GM21360 (cell line): ENCODE measurements at regions not wholly inside any gene's neighbourhood (a gene's known extent, or its start where the extent isn't known, plus 50 kb on each side); places are given as distances from the start of the nearest gene placed in this dataset.

Source experiments
- ATAC-seq: cut with Tn5 transposase; IDR thresholded peaks from one replicate; pipeline ENCODE4 v1.9.1; 2021; ENCODE audit warnings: mild to moderate bottlenecking, moderate library complexity; ENCODE audit not compliant: unreplicated experiment

DNA sequence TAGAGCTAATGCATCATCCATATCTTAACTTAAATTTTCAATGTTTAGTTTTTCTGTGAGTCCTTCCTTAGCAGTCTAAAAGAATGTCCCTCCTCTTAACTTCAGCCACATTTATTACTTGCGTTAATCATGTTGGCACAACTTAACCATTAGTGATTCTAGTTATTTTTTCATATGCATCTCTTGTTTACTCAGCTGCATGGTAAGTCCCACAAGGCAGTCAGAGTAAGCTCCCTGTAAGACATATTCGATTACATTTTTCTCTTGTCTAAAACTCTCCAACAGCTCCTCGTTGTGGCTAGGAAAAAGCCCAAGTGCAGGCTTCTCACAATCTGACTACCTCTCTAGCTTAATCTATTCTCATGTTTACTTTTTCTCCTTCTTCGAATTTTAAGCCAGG lies 2045.3 kb upstream of the PIK3C3 start:
- ATAC-seq, result no peak

DNA sequence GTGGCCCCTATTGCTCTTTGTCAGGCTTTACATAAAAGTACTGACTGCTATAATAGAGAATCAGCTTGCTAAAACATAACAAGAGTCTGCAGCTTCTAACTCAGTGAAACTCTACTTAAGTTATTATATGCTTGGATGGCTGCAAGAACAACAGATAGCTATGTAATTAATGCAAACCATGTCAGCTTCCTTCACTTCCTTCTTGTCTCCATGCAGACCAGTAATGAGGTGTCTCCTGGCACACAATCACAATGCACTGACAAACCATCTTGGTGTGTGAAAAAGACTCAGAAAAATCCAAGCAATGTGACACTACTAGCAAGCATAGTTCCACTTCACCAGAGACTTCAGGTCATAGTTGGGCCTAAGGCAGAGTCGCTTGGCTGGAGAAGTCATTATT lies 2068.9 kb upstream of the PIK3C3 start:
- ATAC-seq, result no peak

DNA sequence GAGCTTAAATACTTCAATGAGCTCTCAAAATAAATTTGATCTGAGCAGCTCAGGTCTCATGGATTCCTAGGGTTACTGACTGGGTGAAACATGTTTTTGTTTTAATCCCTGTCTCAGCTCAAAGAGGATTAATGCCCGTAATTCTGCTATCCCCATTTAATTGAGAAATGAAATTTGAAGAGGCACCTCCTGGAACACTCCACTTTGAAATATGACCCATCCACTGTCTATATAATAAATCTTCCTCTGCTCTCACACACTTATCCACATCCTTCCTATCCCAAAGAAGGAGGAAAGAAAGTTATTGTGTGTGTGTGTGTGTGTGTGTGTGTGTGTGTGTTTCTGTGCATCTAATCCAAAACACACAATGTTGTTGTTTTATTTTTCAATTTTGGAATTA lies 2082.4 kb upstream of the PIK3C3 start:
- no peak for ATAC-seq

DNA sequence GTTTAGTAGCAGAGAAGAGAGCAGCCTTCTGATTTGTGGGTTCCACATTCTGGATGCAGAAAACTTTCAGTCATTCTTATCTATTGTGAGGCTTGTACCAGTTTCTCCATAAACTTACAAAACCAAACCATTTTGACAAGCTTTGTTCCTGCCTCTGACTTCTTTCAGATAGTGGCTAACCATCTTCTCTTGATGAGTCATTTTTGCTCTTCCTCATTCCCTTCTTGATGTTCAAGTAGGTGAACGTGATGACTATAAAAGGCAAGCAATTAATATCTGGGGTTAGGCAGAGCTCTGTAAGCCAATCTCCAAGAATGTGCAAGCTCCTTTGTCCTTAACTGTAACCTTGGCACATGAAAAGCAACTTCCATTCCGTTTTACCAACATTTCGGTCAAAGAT lies 2083.1 kb upstream of the PIK3C3 start:
- ATAC-seq, result no peak

DNA sequence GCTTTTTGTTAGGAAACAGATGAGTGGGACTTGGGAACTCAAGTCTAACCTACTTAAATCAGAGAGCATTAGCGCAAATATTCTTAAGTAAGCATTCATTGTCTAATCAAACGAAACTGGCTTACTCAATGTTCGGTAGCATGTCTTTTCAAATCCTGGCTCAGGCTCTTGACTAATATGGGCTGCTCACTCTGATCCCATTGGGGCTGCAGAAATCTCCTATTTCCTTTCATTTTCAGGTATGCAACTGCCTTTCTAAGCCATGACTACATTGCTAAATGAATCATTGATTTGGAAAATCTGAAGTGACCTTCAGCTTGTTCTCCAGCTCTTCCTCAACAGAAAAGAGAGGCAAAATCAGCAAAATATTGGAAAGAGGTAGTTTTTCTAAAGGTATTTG lies 2084.4 kb upstream of the PIK3C3 start:
- no peak for ATAC-seq

DNA sequence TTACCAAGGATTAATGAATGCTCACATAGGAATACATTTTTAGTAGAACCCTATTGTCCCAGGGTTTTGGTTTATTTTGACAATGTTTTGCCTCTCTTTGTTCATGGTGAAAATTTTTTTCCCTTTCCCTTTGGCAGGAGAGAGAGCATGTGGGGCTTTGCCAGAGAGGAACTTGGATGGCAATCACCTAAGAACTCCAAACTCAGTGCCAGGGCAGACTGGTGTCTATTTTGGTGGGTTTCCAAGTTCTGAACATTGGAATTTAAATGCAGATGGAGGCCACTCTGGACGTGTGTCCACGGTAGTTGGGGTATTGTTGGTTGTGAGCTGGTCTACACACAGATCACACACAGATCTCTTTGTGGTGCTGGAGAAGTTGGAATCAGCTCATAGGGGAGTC lies 2091.1 kb upstream of the PIK3C3 start:
- ATAC-seq, result no peak

DNA sequence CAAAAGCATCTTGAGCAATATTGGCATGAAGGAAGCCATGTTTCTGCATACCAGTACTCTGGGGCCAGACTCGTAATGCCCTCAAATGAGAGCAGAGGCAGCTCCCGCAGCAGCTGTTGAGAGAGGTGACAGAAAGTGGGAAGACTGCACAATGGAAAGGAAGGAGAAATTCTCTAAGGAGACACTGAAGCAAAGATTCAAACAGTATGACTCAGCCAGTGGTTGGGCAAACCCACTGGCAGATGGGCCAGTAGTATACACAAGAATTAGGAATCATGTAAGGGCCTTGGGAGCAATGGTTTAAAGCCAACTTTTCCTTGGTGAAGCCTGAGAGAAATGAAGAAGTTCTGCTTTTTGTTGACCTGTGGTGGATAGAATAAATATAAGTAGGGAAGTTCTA lies 2092.7 kb upstream of the PIK3C3 start:
- ATAC-seq, result no peak

DNA sequence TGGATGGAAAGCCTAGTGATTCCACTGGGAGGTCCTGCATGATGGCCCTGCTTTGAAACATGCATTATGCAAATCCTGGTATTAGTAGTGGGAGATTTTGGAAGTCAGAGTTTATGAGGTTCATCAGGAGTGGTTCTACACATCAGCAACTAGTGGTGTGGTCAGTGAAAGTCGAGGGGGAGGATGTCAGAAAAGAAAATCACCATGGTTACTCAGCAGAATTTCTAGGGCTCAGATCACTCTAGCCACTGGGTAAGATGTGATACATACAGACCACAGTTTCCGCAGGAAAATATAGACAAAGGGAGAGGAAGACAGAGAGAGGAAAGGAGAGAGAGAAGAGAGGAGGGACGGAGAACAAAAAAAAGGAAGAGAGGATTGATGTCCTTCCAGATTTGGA lies 2100.7 kb upstream of the PIK3C3 start:
- ATAC-seq, result no peak

DNA sequence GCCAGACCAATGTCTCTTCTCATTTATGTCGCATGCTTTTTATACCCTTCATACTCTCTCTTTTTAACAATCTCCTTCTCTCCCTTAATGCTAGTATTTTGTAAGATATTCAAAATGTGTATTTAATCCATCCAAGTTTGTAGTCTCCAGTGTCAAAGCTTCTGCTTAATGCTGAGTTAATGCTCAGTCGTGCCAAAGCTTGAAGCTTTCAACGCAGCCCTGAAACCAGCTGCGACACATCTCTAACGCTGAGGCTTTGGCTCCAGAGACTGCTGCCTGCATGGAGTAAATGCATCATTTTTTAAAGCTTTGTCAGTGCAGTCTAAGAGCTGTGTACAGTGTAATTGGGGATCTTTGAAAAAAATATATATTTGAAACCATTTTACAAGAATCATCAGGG lies 2108.8 kb upstream of the PIK3C3 start:
- no peak for ATAC-seq

DNA sequence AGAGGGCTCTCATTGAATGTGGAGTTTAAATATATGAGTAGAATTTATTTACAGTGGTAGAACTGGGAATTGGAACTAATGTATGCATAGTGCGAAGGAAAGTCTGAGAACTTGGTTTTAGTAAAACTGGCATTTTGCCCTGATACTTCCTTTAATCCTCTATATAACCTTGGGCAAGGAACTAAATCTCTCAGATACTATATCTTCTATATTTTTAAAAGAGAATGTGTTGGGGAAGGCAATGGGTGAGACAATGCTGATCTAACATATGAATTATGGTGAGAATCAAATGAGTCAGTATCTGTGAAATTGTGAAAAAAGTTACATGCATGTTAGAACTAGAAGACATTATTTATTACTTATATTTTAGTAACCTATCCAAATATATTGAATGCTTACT lies 2109.4 kb upstream of the PIK3C3 start:
- no peak for ATAC-seq

DNA sequence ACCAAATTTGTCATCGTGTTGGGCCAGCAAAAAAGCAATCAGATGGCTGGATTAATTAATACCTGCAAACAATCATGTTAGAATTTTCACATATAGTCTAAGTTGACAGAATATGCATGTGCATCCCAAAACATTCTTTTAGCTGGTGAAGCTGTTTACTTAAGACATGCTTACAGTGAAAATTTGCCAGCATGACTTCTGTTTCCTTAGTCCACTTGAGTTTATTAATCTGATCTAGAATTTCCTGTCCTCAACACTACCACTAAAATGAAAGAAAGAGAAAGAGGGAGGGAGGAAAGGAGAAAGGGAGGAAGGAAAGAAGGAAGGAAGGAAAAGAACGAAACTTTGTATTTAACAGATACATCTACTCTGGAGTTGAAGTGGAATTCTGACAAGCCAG lies 2109.9 kb upstream of the PIK3C3 start:
- ATAC-seq, result no peak

DNA sequence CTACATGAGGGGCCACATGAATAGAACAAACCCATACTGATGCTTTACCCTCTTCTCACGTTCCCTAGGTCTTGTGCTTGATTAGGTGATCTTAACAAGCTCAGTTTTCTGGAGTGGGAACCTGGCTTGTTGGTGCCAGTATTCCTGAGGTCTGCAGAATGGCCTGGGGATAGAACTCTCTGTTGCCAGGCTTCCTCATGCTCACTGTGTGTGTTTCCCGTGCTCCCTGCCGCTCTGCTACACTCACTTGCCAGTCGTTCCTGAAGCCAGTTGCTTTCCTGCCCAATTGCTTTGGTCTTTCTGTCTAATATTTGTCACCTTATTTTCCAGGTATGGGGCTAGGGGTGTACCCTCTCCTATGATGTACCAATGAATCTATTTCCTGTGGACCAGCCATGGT lies 2111.5 kb upstream of the PIK3C3 start:
- no peak for ATAC-seq

DNA sequence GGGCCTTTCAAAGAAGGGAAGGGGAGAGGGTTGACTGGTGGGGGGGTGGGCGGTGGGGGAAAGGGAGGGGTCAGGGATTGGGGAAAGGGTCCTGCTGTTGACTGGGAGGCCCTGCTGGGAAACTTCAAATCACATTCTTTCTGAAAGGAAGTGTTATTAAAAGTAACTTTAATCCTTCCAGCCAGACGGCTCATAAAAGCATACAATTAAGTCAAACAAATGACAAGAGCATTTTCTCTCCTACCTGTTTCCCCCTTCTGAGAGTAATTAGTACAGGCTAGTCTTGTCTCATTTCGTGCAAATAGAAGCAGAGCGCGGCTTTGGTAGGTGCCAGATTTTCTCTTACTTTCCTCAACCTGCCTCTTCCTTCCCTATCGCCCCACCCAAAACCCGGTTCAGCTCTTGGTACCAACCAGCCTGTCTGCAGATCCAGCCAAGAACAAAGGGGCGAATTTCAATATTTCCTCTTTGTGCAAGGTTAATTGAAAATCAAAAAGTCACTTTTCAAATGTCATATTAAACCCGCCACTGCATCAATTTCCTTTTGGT lies 2112.6 kb upstream of the PIK3C3 start:
- no peak for ATAC-seq

DNA sequence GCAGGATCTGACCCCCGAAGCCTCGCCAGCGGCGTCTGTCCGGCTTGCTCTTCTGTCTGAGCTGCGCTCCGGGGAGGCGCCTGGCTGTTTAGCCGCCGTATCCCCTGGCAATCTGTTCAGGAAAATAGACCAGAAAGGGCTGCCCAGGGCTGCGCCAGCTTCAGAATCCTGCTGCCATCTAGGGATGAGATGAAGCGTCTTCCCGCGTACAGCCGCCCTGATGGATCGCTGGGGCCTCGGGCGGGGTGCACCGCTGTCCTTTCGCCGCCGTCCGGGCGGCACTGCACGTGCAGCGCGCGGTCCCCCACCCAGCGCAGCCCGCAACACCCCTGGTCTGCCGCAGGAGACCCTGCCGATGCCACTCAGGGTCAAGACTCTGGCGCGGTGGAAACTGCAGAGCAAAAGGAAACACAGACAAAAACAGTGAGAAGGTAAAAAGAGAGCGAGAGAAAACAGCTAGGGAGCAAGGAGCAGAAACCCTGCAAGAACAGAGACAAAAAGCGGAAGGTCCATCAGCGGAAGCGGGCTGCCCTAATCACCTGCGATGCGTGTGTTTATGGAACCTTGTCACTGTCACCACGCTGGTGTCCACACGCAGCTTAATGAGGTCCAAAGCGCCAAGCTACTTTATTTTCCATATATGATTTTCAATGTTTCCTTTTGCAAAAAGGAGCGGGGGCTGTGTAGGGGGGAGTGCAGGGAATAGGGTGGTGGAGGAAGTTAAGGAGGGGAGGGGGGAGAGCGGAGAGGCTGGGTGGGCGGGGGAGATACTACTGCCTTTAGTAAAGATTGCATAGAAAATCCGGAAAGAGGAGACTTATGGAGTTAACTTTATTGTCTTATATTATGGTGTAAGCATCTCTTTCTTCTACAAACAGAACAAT lies 2113.3 kb upstream of the PIK3C3 start:
- no peak for ATAC-seq

DNA sequence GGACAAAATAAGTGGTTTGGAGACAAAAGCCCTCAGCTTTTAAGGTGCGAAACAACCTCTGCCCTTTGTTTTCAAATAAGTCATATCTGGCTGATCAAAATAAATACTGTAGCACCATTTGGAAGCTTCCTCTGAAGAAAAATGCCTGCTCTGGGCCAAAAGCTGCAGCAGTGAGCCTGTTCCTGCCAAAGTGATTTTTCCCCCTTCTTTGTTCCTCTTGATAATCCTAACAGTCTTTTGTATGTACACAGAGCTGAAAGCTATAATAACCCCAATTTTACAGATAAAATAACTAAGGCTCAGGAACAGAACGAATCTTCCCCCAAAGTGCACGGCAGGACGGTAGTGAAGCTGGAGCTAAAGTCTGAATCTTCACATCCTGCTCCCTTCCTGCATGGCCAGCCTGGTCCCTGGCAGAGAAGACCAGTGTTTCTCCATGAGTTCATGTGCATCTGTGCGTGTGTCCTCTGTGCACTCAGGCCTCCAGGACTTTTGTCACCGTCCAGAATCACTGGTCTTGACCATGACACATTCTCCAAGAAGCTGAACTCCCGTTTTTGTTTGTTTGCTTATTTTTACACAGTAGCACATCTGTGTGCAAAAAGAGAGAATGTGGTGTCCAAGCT lies 2114.1 kb upstream of the PIK3C3 start:
- no peak for ATAC-seq

DNA sequence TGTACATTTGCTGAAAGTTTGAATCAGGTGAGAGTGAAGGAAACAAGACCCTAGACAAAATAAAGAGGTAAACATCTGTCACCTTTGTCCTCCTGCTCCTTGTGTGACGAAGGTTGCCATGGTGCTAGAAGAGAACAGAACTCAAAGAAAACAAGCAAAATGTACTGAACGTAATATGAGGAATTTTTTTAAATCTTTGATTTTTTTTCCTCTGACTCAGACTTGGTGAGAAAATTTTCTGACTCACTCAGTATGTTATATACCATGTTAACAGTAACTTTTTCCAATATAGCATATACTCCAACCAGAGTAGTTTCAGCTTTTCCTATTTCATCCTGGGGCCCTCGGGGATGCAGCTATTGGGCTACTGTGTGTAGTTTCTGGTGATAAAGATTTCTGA lies 2114.6 kb upstream of the PIK3C3 start:
- no peak for ATAC-seq

DNA sequence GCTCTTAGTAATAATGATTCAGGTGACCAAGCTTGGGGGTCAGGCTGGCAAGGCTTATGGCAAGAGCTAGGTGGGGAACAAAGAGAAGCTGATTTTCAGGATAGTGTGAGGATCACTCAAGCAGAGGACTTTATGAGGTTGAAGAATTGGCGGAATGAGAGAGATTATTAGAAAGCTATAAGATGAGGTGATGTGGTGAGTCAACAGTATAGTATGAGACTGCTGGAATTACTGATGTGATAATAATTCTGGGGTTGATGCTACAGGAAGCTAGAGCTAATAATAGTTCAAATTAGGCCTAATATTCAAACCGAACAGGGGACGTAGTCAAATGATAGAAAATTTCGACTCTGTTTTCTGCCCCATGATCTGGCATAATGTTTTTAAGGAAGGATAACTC lies 2115.3 kb upstream of the PIK3C3 start:
- ATAC-seq, result no peak

DNA sequence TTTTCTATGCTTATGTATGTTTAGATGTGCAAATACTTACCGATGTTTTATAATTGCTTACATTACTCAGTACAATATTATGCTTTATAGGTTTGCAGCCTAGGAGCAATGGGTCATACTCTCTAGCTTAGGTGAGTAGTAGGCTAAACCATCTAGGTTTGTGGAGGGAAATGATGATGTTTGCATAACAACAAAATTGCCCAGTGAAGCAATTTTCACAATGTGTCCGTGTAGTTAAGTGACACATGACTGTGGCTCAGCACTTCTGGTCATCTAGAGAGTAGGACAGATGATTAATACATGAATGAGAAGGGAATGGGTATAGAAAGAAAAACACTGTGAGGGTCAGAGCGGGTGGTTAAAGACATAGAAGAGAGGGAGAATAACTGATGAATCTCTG lies 2116.2 kb upstream of the PIK3C3 start:
- no peak for ATAC-seq

DNA sequence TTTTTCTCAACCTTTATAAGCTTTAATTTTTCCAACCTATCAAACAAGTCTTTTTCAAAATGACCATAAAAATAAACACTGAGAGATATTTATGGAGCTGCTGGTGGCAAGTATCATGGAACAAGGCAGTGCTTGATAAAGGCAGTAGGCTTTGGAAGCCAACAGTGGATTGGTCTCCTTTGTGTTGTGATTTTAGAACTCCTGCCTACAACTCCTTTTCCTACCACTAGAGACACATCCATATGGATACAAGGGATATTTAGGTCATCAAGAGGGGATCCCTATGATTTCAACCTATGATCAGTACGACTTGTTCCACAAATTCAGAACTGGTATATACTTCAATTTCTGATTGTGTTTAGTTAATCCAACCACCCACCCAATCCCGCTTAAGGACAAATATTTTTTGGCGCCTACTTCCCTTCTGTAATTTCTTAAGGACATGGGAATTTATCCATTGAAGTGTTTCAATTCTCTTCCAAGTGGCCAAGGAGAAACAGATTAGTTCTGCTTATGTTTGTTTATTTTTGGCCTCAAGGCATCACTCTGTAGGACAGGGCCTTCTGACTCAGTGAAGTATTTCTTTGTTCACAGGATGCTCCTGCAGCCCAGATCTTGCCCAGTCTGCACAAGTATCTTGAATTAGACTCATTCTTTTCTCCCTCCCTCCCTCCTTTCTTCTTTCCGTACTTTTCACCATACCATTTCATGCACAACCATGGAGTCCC lies 2119.6 kb upstream of the PIK3C3 start:
- ATAC-seq, result no peak

DNA sequence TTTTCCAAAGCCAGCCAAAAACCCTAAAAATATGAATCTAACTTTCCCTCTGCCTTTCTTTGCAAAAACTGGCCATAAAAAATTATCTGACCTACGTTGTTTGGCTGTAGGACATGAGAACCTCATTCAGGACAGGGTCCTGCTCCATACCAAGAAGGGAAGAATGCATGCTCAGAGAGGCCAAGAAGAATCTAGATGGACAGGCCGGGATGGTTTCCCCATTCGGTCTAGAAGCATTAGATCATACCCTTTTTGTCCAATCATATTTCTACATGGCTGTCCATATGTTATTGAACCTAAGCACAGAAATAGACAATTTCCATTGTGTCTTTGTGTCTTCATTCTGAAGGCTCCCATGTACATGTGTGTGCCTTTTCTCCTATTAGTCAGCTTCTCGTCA lies 2120.4 kb upstream of the PIK3C3 start:
- ATAC-seq, result no peak

DNA sequence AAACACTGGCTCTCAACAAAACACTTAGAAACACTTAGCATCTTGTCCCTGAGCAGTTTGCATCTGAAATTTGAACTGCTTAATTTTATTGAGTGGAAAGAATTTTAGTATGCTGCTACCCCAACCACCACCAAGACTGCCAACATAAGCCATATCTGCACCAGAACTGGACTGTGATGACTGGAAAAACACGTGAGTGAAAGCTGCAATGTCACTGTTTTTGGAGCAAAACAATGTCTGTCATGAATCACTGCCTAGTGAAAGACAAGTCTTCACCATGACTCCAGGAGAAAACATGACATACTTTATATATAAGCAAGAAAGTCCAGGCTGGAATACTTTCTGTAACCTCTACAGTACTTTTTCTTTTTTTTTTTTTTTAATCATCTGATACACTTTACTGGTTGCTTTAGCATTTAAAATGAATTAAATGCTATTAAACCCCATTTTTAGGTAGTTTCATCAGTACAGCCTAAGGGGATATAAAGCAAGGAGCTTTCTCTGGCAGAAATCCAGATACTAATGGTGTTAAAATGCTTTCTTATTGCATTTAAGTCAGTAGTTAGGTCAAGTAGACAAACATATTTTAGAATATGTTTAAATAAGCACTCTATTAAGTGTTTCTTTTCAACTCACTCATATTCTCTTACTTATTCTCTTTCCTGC lies 2129.4 kb upstream of the PIK3C3 start:
- no peak for ATAC-seq
